ENCODE measurements at regions not wholly inside any gene's neighbourhood (a gene's known extent, or its start where the extent isn't known, plus 50 kb on each side); places are given as distances from the start of the nearest gene placed in this dataset.

GRCh38 chr18:55128437-55128836 lies 169.2 kb upstream of the CCDC68 start:
- TF ChIP-seq CTCF (IDR thresholded peaks at IDR 0.05) = no peak
- no peak for TF ChIP-seq POLR2A (IDR thresholded peaks at IDR 0.05; ENCODE audit: low read depth)
- TF ChIP-seq EP300 (IDR thresholded peaks at IDR 0.05) = no peak

All from esophagus muscularis mucosa (tissue), 4 donors.